Activated T-helper 2 cell treated with anti-CD3 and anti-CD28 coated beads, Interferon-gamma antibody, Interleukin-2, Interleukin-4, amounts not matched to agents 10 μg/mL and 5 μg/mL and 100 μg/mL, durations not matched to agents 14 hours and 24 hours and 36 hours (primary cell): ENCODE measurements at regions not wholly inside any gene's neighbourhood (a gene's known extent, or its start where the extent isn't known, plus 50 kb on each side); places are given as distances from the start of the nearest gene placed in this dataset.

Source experiments
- DNase-seq: peaks from one replicate; pipeline ENCODE4 v3.0.0; 2021; ENCODE audit warnings: low spot score
- H3K27ac Mint-ChIP-seq: one replicate; pipeline ENCODE4 v1.8.0; 2021; ENCODE audit warnings: mixed read lengths
- H3K27me3 Mint-ChIP-seq: one replicate; pipeline ENCODE4 v1.8.0; 2021; ENCODE audit warnings: low read depth, mixed read lengths
- H3K36me3 Mint-ChIP-seq: one replicate; pipeline ENCODE4 v1.8.0; 2021; ENCODE audit warnings: low read depth, mixed read lengths
- H3K4me1 Mint-ChIP-seq: one replicate; pipeline ENCODE4 v1.8.0; 2021; ENCODE audit warnings: low read depth, mixed read lengths
- H3K4me3 Mint-ChIP-seq: one replicate; pipeline ENCODE4 v1.8.0; 2021; ENCODE audit warnings: low read depth, mild to moderate bottlenecking, moderate library complexity, mixed read lengths
- H3K9me3 Mint-ChIP-seq: one replicate; pipeline ENCODE4 v1.8.0; 2021; ENCODE audit warnings: mixed read lengths
- intact Hi-C: fragments of 100-400 bp; cut with micrococcal nuclease; formaldehyde crosslinking; loops from one replicate; pipeline ENCODE4 v1.15.1; 2023

- DNase-seq = no peak
- Mint-ChIP-seq H3K4me3 (no peak overlapping the region), H3K9me3 (no peaks in the 10 kb centered on the region), H3K27me3 (no peaks in the 10 kb centered on the region), H3K36me3 (no peaks in the 10 kb centered on the region), H3K27ac (no peak overlapping the region), H3K4me1 (no peaks in the 10 kb centered on the region)
- intact Hi-C loops = no loop called here
These were observed 240.8 kb downstream of the KIF4B start for GRCh38 chr5:155254399-155254798.

DNA sequence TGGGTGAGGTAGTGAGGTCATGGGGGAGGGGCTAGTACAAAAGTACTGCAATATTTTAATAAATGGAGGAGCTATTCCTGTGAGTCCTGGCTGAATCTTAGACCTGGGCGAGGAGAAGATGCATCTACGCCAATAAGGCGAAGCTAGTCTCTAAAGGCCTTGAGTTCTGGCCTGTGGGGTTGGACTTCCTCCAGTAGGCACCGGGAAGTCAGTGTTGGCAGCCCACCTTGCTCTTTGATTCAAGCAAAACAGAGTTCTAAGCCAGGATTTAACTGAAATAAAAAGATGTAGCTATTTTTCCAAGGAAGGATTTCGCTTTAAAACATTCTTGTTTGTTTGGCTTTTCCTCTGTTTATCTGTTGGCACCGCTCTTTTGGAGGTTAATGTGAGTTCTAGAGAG lies 244.6 kb downstream of the KIF4B start:
- Mint-ChIP-seq H3K36me3 (no peaks in the 10 kb centered on the region), H3K27me3 (no peaks in the 10 kb centered on the region), H3K4me1 (no peaks in the 10 kb centered on the region), H3K27ac (no peak overlapping the region), H3K9me3 (no peaks in the 10 kb centered on the region), H3K4me3 (no peak overlapping the region)
- intact Hi-C loops = no loop called here
- DNase-seq = no peak

DNA sequence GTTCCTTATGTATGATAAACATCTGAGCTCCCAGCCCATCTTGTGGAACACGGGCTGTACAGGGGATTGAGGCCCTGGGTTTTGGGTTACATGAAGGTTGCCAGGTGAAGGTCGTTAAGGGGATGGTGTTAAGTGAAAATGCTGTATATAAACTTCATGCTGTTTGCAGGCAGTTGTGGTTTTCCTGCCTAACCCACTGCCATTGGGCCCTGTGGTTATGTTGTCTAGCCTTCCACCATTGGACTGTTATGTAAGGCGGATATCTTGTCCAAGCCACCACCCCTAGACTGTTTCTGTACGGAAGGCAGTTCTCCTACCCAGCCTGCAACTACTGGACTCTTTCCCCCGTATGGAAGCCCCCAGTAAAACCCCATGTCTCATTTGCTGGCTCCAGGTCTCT lies 246.1 kb downstream of the KIF4B start:
- Mint-ChIP-seq H3K36me3 (no peaks in the 10 kb centered on the region), H3K27me3 (no peaks in the 10 kb centered on the region), H3K9me3 (no peaks in the 10 kb centered on the region), H3K4me1 (no peaks in the 10 kb centered on the region), H3K27ac (no peak overlapping the region), H3K4me3 (no peak overlapping the region)
- DNase-seq = no peak
- intact Hi-C loops = no loop called here

DNA sequence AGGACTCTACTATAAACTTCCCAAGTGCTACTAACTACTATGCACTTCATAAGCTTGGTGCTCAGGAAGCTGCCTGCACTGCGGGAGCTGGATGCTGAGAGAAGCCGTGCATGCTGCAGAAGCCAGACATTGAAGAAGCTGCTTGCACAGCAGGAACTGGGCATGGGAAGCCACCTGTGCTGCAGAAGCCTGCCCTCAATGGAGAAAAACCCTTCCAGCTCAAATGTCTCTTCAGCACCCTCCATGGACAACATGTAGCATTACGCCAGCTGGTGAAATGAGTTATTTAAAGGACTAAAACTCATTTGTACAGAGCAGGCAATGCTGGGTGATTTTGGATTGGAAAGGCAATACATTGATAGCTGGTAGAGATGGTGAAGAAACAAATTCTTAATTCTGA lies 247.2 kb downstream of the KIF4B start:
- no peaks in the 10 kb centered on the region for H3K4me1 Mint-ChIP-seq
- intact Hi-C loops = no loop called here
- no peak for DNase-seq
- no peak overlapping the region for H3K27ac Mint-ChIP-seq
- H3K27me3 Mint-ChIP-seq = no peaks in the 10 kb centered on the region
- no peaks in the 10 kb centered on the region for H3K36me3 Mint-ChIP-seq
- H3K4me3 Mint-ChIP-seq = no peak overlapping the region
- H3K9me3 Mint-ChIP-seq = no peaks in the 10 kb centered on the region

DNA sequence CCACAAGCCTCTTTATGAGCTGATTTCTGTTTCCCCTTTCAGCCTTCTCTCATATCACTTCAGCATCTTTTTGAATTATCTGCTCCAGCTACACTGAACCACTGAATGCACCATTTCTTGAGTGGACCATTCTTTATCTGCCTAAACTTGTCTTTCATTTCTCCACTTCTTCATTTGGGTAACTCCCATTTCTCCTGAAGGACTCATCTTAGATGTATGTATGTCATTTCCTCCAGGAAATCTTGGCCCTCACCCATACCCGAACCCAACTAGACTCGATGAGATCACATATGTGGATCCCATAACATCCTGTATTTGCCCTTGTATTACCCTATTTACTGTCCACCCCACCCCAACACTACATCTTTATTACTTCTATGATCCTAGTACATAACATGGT lies 249.8 kb downstream of the KIF4B start:
- H3K36me3 Mint-ChIP-seq = no peaks in the 10 kb centered on the region
- no peak overlapping the region for H3K27ac Mint-ChIP-seq
- H3K4me1 Mint-ChIP-seq = no peaks in the 10 kb centered on the region
- intact Hi-C loops = no loop called here
- H3K4me3 Mint-ChIP-seq = no peak overlapping the region
- no peaks in the 10 kb centered on the region for H3K9me3 Mint-ChIP-seq
- no peaks in the 10 kb centered on the region for H3K27me3 Mint-ChIP-seq
- DNase-seq = no peak

DNA sequence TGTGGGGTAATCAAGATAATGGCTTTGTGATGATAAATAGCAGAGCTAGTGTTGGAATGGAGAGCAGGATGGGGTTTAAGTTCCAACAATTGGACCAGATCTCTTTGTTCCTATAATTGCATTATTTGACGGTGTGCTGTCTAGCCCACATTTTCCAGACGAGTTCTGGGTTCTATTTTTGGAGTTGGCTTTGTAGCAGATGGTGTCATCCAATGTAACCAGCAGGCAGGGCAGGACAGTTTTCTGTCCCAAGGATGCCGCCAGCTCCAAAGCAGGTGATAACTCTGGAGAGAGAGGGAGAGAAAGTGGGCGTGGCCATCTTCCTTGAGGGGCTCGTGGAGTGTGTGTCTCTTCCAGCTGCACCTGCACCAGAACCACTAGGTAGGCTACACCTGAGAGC lies 251.3 kb downstream of the KIF4B start:
- no peaks in the 10 kb centered on the region for H3K27me3 Mint-ChIP-seq
- H3K4me1 Mint-ChIP-seq = no peaks in the 10 kb centered on the region
- H3K9me3 Mint-ChIP-seq = no peaks in the 10 kb centered on the region
- intact Hi-C loops = no loop called here
- H3K36me3 Mint-ChIP-seq = no peaks in the 10 kb centered on the region
- DNase-seq = no peak
- no peak overlapping the region for H3K4me3 Mint-ChIP-seq
- no peak overlapping the region for H3K27ac Mint-ChIP-seq

GRCh38 chr5:155268770-155269425 lies 255.3 kb downstream of the KIF4B start:
- H3K4me1 Mint-ChIP-seq = no peaks in the 10 kb centered on the region
- no peaks in the 10 kb centered on the region for H3K36me3 Mint-ChIP-seq
- H3K9me3 Mint-ChIP-seq = no peaks in the 10 kb centered on the region
- DNase-seq = no peak
- no peak overlapping the region for H3K4me3 Mint-ChIP-seq
- intact Hi-C loops = no loop called here
- no peaks in the 10 kb centered on the region for H3K27me3 Mint-ChIP-seq
- no peak overlapping the region for H3K27ac Mint-ChIP-seq

DNA sequence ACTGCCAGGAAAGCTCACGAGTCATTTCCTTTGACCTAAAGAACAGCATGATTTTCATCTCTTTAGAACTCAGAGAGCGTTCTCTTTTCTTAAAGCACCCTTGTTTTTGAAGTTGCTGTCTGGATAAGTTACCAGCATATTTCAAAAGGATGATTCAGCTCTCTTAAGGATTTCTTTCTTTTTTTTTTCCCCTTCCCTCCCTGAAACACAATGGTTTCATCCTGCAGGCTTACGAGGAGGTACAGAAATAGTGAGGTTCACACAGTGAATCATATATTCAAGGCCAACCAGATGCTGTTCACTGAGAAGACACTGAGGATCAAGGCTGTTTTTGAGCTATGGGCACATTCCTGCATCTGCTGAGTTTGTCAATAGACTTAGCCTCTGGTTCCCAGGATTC lies 257.2 kb downstream of the KIF4B start:
- DNase-seq = no peak
- no peak overlapping the region for H3K4me3 Mint-ChIP-seq

GRCh38 chr5:155274484-155274883 lies 260.9 kb downstream of the KIF4B start:
- no peak for DNase-seq
- no peaks in the 10 kb centered on the region for H3K36me3 Mint-ChIP-seq

More for the DNA sequence above, 257.2 kb downstream of the KIF4B start:
- H3K27me3 Mint-ChIP-seq = no peaks in the 10 kb centered on the region
- H3K4me1 Mint-ChIP-seq = no peaks in the 10 kb centered on the region
- no peak overlapping the region for H3K27ac Mint-ChIP-seq
- H3K36me3 Mint-ChIP-seq = no peaks in the 10 kb centered on the region
- intact Hi-C loops = no loop called here
- no peaks in the 10 kb centered on the region for H3K9me3 Mint-ChIP-seq

GRCh38 chr5:155275222-155275621 lies 261.7 kb downstream of the KIF4B start:
- intact Hi-C loops = no loop called here
- H3K4me3 Mint-ChIP-seq = no peak overlapping the region

More at GRCh38 chr5:155274484-155274883, 260.9 kb downstream of the KIF4B start:
- no peak overlapping the region for H3K27ac Mint-ChIP-seq
- H3K27me3 Mint-ChIP-seq = no peaks in the 10 kb centered on the region
- intact Hi-C loops = no loop called here
- no peak overlapping the region for H3K4me3 Mint-ChIP-seq
- no peaks in the 10 kb centered on the region for H3K4me1 Mint-ChIP-seq
- H3K9me3 Mint-ChIP-seq = no peaks in the 10 kb centered on the region

GRCh38 chr5:155276231-155276630 lies 262.7 kb downstream of the KIF4B start:
- Mint-ChIP-seq H3K27me3 (no peaks in the 10 kb centered on the region), H3K9me3 (no peaks in the 10 kb centered on the region), H3K4me3 (no peak overlapping the region), H3K27ac (no peak overlapping the region), H3K4me1 (no peaks in the 10 kb centered on the region), H3K36me3 (no peaks in the 10 kb centered on the region)
- DNase-seq = no peak
- intact Hi-C loops = no loop called here

More at GRCh38 chr5:155275222-155275621, 261.7 kb downstream of the KIF4B start:
- Mint-ChIP-seq H3K9me3 (no peaks in the 10 kb centered on the region), H3K27me3 (no peaks in the 10 kb centered on the region), H3K4me1 (no peaks in the 10 kb centered on the region), H3K36me3 (no peaks in the 10 kb centered on the region), H3K27ac (no peak overlapping the region)
- no peak for DNase-seq

DNA sequence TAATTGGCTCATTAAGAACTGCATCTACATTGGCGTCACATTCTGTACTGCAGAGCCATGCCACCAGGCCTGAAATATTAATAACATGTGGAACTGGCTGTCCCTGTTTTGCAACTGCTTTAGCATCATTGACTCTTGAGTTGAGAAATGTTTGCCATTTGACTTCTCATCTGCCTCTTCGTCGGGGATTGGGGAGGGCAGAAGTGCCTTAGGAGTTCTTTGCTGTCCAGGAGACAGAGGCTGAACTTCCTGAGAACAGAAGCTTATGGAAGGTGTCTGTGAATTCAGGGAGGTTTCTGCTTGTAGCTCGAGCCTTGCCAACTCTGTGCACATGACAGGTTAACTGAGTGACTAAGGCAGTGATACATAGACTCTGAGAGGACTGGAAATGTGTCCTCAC lies 265.0 kb downstream of the KIF4B start:
- intact Hi-C loops = no loop called here
- DNase-seq = no peak
- Mint-ChIP-seq H3K27me3 (peaks cover 2% of the 10 kb centered on the region), H3K9me3 (no peaks in the 10 kb centered on the region), H3K4me3 (no peak overlapping the region), H3K36me3 (no peaks in the 10 kb centered on the region), H3K4me1 (no peaks in the 10 kb centered on the region), H3K27ac (no peak overlapping the region)

GRCh38 chr5:155282503-155283107 lies 269.1 kb downstream of the KIF4B start:
- Mint-ChIP-seq H3K4me1 (no peaks in the 10 kb centered on the region), H3K36me3 (no peaks in the 10 kb centered on the region), H3K27me3 (peaks cover 2% of the 10 kb centered on the region), H3K9me3 (no peaks in the 10 kb centered on the region), H3K4me3 (no peak overlapping the region), H3K27ac (no peak overlapping the region)
- intact Hi-C loops = no loop called here
- no peak for DNase-seq
